A673 (cell line): ENCODE measurements at regions not wholly inside any gene's neighbourhood (a gene's known extent, or its start where the extent isn't known, plus 50 kb on each side); places are given as distances from the start of the nearest gene placed in this dataset.

Experiments
- BruUV-seq: library from RNA; stranded (reverse); fragments of 400-500 nt; replicated peaks from 2 replicates; lab custom pipeline; 2021; lab: Mats Ljungman, UMichigan
- CTCF ChIA-PET: fragments of 300-600 bp; sonication (Branson Sonifier 250); formaldehyde crosslinking; loops from one replicate; lab custom pipeline; 2022; ENCODE audit warnings: antibody characterized with exemption; lab: Charles Lee
- POLR2A ChIA-PET: fragments of 300-600 bp; sonication (Branson Sonifier 250); formaldehyde crosslinking; loops from one replicate; lab custom pipeline; 2022; ENCODE audit warnings: antibody characterized with exemption; ENCODE audit not compliant: low non-redundant PET; lab: Charles Lee
- DNase-seq: peaks from one replicate; pipeline ENCODE4 v3.0.0-alpha.2; 2015; ENCODE audit warnings: low spot score
- H3K27ac ChIP-seq: fragments of 200-600 bp; sonication (generic); 2 replicates; pipeline ENCODE4 v1.5.1; 2016; ENCODE audit warnings: mixed run types, low read depth, mild to moderate bottlenecking, mixed read lengths, antibody characterized with exemption, low read length; ENCODE audit not compliant: poor library complexity, severe bottlenecking
- H3K27me3 ChIP-seq: fragments of 200-600 bp; sonication (generic); replicated peaks from 2 replicates; pipeline ENCODE4 v1.6.1; 2017; ENCODE audit warnings: mixed run types, low read depth, mild to moderate bottlenecking, mixed read lengths, antibody characterized with exemption, low read length; ENCODE audit not compliant: insufficient read depth, poor library complexity
- H3K36me3 ChIP-seq: fragments of 200-600 bp; sonication (generic); 2 replicates; pipeline ENCODE4 v1.6.1; 2016; ENCODE audit warnings: mixed run types, mild to moderate bottlenecking, mixed read lengths, antibody characterized with exemption, low read length; ENCODE audit not compliant: insufficient read depth, poor library complexity, severe bottlenecking
- H3K4me1 ChIP-seq: fragments of 200-600 bp; sonication (generic); 2 replicates; pipeline ENCODE4 v1.6.1; 2017; ENCODE audit warnings: mixed run types, mild to moderate bottlenecking, mixed read lengths, antibody characterized with exemption, low read length; ENCODE audit not compliant: insufficient read depth, poor library complexity, severe bottlenecking
- H3K4me3 ChIP-seq: fragments of 200-600 bp; sonication (generic); 2 replicates; pipeline ENCODE4 v1.5.1; 2016; ENCODE audit warnings: low read depth, mixed run types, mild to moderate bottlenecking, mixed read lengths, low read length; ENCODE audit not compliant: poor library complexity, severe bottlenecking
- H3K9me3 ChIP-seq: fragments of 200-600 bp; sonication (generic); 2 replicates; pipeline ENCODE4 v1.6.1; 2016; ENCODE audit warnings: mixed run types, low read depth, mild to moderate bottlenecking, mixed read lengths, antibody characterized with exemption, low read length; ENCODE audit not compliant: poor library complexity, severe bottlenecking
- EZH2 ChIP-seq: fragments of 200-600 bp; sonication (generic); IDR thresholded peaks from 2 replicates; pipeline ENCODE4 v1.6.1; 2017; ENCODE audit warnings: borderline replicate concordance, low read depth, mild to moderate bottlenecking, mixed read lengths, antibody characterized with exemption, low read length; ENCODE audit not compliant: poor library complexity, severe bottlenecking
- intact Hi-C: fragments of 100-400 bp; cut with micrococcal nuclease; formaldehyde crosslinking; loops from one replicate; pipeline ENCODE4 v1.10.0; 2022; ENCODE audit not compliant: unreplicated experiment
- TF ChIP-seq, protein P1 (sequence below): fragments of 300-800, 200-600 bp; sonication (generic); conservative IDR thresholded peaks from 2 replicates; pipeline ENCODE4 v1.5.1; 2017; ENCODE audit warnings: low read depth, mild to moderate bottlenecking, antibody characterized with exemption, low read length, moderate library complexity, mixed read lengths

DNA sequence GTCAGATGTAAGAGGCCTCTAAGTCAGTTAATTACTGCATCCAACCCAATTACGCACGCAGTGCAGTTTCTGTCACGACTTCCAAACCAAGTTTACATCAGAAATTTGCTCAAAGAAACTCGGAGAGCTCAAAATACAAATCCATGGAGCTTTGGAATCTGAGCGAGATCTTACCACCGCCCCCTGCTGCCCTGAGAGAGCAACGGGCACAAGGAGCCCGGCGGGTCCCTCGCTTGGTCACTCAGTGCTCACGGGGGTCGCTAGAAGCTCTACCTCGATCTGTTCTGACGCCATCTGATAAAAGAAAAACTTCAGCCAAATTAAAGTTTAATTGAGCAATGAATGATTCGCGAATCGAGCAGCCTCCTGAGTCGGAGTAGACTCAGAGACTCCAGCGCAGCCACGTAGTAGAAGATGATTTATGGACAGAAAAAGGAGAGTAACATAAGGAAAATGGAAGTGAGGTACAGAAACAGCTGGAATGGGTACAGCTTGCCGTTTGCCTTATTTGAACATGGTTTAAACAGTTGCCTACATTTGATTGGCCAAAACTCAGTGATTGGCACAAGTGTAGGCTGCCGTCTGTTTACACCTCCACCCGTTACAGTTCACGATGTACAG lies 232.7 kb upstream of the ATP10A start:
- Histone ChIP-seq H3K27me3 (no peaks in the 10 kb centered on the region), H3K4me1 (no peaks in the 10 kb centered on the region), H3K27ac (no peak overlapping the region), H3K36me3 (no peaks in the 10 kb centered on the region), H3K4me3 (no peak overlapping the region), H3K9me3 (peaks cover 25% of the 10 kb centered on the region)
- CTCF ChIA-PET, result no interaction called here
- TF ChIP-seq, protein P1, sequence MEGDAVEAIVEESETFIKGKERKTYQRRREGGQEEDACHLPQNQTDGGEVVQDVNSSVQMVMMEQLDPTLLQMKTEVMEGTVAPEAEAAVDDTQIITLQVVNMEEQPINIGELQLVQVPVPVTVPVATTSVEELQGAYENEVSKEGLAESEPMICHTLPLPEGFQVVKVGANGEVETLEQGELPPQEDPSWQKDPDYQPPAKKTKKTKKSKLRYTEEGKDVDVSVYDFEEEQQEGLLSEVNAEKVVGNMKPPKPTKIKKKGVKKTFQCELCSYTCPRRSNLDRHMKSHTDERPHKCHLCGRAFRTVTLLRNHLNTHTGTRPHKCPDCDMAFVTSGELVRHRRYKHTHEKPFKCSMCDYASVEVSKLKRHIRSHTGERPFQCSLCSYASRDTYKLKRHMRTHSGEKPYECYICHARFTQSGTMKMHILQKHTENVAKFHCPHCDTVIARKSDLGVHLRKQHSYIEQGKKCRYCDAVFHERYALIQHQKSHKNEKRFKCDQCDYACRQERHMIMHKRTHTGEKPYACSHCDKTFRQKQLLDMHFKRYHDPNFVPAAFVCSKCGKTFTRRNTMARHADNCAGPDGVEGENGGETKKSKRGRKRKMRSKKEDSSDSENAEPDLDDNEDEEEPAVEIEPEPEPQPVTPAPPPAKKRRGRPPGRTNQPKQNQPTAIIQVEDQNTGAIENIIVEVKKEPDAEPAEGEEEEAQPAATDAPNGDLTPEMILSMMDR, result no peak
- TF ChIP-seq EZH2, result no peak
- intact Hi-C loops, result loop anchor here (10.0 kb wide), 1 partner anchor 1321 kb away; no protein-coding TSS in a partner anchor
- DNase-seq, result no peak
- no TSS peak for BruUV-seq
- POLR2A ChIA-PET, result no interaction called here

DNA sequence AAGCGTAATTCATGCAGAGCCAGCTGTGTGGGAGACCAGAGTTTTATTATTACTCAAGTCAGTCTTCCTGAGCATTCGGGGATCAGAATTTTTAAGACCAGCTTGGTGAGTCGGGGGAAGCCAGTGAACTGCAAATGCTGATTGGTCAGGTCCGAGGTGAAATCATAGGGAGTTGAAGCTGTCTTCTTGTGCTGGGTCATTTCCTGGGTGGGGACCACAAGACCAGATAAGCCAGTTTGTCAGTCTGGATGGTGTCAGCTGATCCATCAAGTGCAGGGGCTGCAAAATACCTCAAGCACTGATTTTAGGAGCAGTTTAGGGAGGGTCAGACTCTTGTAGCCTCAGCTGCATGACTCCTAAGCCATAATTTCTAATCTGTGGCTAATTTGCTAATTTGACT lies 228.1 kb upstream of the ATP10A start:
- Histone ChIP-seq H3K4me3 (no peak overlapping the region), H3K4me1 (no peaks in the 10 kb centered on the region), H3K27me3 (no peaks in the 10 kb centered on the region), H3K9me3 (peaks cover 17% of the 10 kb centered on the region), H3K36me3 (no peaks in the 10 kb centered on the region), H3K27ac (no peak overlapping the region)
- BruUV-seq, result no TSS peak
- no peak for DNase-seq
- POLR2A ChIA-PET, result no interaction called here
- TF ChIP-seq, protein P1, result no peak
- TF ChIP-seq EZH2, result no peak
- CTCF ChIA-PET, result no interaction called here
- intact Hi-C loops, result loop anchor here (10.0 kb wide), 1 partner anchor 1316 kb away; no protein-coding TSS in a partner anchor

DNA sequence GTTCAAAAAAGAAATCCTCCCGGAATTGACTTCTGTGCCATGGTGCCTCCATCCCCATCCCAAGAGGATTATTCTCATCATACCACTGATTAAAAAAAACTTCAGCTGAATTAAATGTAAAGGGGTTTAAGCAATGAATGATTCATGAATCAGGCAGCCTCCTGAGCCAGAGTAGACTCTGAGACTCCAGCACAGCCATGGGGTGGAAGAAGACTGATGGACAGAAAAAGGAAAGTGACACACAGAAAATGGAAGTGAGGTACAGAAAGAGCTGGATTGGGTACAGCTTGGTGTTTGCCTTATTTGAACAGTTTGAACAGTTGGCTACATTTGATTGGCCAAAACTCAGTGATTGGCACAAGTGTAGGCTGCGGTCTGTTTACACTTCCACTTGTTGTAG lies 224.8 kb upstream of the ATP10A start:
- intact Hi-C loops, result no loop called here
- no peak for DNase-seq
- no peak for TF ChIP-seq EZH2
- Histone ChIP-seq H3K27me3 (no peaks in the 10 kb centered on the region), H3K4me1 (no peaks in the 10 kb centered on the region), H3K4me3 (no peak overlapping the region), H3K9me3 (peaks cover 9% of the 10 kb centered on the region), H3K36me3 (no peaks in the 10 kb centered on the region), H3K27ac (no peak overlapping the region)
- BruUV-seq, result no TSS peak
- ChIA-PET POLR2A (no interaction called here), CTCF (no interaction called here)

DNA sequence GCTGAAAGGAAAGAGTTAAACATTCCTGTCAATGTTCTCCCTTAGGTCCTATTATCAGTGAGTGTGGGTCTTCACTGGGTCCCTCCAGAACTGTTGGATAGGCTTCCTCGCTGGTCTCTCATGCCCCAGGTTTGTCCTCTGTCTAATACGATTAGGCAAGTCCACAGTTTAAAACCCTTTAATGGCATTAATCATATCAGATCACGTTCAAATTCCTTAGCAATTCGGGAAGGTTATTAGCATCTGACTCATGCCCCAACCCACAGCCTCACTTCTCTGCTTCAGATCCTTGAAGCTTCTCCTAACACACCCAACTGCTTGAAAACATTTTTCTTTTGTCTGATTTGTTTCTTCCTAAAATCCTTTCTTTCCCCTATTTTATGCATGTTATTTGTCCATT lies 224.3 kb upstream of the ATP10A start:
- Histone ChIP-seq H3K9me3 (peaks cover 9% of the 10 kb centered on the region), H3K36me3 (no peaks in the 10 kb centered on the region), H3K4me3 (no peak overlapping the region), H3K27me3 (no peaks in the 10 kb centered on the region), H3K4me1 (no peaks in the 10 kb centered on the region), H3K27ac (no peak overlapping the region)
- POLR2A ChIA-PET, result no interaction called here
- CTCF ChIA-PET, result no interaction called here
- no peak for DNase-seq
- BruUV-seq, result no TSS peak
- intact Hi-C loops, result no loop called here
- TF ChIP-seq, protein P1, result no peak
- no peak for TF ChIP-seq EZH2
